Stimulated activated CD4-positive, alpha-beta T cell treated with anti-CD3 and anti-CD28 coated beads, TNF-alpha, amount 100 ng/mL, for 24 hours (primary cell): ENCODE measurements at regions not wholly inside any gene's neighbourhood (a gene's known extent, or its start where the extent isn't known, plus 50 kb on each side); places are given as distances from the start of the nearest gene placed in this dataset.
"Not testable (repeated sequence)": the region's sequence is repeated elsewhere in the genome, so short reads cannot be mapped to it uniquely, and the experiment has no call there.

ENCODE experiments used
- DNase-seq, 3 experiments: peaks; one replicate each; pipeline ENCODE4 v3.0.0-alpha.2; 2020; ENCODE audit warnings: low read depth in 3 of 3

DNA sequence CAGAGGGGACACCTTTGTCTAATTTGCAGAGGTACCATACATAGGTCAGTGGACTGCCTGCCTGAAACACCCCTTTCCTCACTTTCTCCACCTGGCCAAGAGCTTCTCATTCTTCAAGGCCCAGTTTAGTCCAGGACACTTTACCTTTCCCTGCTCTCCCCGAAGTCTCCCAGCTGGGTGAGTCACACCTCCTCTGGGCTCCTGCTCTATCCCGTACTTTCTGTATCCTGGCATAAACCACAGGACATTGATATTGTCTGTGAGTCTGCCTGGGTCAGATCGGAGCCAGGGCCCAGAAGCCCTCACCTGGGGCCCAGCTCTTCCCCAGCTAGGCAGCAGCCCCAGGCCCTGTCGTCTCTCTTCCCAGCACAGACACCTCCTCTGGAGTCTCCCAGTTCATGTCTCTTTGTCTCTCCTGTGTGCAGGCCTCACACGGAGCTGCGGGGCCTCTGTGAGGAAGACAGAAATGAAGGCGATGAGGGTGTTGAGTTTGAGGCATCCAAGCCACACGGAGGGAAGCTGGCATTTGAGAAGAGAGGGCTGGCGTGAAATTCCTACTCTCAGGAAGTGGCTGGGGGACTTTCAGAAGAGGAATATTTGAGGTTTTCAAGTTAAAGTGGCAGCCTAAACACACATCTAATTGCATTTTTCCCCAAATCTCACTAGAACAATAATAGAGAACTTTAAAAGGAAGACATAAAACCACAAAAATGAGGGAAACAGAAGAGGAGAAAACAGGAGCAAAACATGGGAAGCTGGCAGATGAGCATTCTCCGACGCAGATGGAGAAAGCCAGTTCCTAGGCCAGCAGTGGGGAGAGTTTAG lies 79.6 kb upstream of the LAPTM4A start:
- no peak for DNase-seq

DNA sequence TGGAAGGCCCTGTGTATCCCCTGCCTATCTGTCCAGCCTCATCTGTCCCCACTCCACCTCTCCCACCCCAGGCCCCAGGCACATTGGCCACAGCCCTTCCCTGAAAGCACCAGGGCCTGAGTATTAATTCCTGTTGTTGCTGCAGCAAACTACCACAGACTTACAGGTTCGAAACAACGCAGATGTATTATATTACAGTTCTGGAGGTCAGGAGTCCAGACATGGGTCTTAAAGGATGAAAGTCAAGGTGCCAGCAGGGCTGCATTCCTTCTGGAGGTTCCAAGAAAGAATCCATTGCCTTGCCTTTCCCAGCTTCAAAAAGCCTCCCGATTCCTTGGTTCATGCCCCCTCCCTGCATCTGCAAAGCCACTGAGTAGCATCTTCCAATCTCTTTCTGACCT lies 78.7 kb upstream of the LAPTM4A start:
- DNase-seq, result no peak

- no peak for DNase-seq
These were observed 78.1 kb upstream of the LAPTM4A start for GRCh38 chr2:20129331-20130159.

DNA sequence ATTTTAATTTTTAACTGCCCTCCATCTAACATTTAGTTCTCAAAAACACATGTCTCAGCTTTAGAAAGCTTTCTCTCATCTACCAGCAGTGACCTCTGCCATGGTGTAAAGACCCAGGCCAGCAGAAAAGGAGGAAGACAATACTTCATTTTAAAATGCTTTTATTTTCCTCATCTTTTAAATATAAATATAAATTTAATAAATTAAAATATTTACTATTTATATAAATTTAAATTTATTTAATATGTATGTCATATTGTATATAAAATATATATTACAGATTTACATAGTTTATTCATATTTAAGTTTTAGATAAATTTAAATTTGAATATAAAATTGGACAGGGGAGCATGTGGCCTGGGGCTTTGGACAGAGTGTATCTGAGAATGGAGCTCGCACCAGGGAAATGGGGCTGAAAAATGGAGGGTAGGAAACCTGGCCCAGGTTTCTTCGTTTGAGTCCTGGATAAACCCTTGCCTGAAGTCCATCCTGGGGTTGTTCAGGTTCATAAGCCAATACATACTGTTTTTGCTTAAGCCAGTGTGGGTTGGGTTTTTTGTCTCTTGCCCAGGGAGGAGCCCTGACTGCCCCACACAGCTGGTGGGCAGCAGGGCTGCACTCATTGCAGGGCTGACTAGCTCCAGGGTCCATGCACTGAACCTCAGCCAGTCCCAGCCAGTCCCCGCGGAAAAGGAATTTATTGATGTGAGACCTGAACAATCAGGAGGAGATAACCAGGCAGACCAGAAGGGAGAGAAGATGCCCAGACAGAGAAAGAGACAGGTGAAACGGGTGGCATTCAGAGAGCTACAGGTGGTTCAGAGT lies 77.3 kb upstream of the LAPTM4A start:
- DNase-seq, result no peak

DNA sequence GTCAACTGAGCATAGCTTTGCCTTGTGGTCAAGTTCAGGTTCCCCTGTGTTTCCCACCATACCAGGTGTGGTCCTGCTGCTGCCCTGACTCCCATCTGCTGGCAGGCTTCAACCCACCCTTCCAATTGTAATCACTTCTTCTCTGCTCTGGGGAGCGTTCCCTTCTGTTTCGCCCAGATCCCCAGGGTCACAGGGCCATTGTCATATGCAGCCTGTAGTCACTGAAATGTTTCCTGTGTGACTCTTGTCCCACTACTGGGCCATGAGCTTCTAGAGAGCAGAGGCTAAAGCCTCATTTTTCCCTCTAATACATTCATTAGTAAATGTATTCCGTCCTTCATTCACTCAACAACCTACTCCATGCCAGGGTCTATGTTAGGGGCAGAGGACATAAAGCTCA lies 75.0 kb upstream of the LAPTM4A start:
- no peak for DNase-seq

- DNase-seq, result no peak
These were observed 74.6 kb upstream of the LAPTM4A start for GRCh38 chr2:20126040-20126439.

- no peak for DNase-seq
These were observed 74.2 kb upstream of the LAPTM4A start for GRCh38 chr2:20125616-20126015.

DNA sequence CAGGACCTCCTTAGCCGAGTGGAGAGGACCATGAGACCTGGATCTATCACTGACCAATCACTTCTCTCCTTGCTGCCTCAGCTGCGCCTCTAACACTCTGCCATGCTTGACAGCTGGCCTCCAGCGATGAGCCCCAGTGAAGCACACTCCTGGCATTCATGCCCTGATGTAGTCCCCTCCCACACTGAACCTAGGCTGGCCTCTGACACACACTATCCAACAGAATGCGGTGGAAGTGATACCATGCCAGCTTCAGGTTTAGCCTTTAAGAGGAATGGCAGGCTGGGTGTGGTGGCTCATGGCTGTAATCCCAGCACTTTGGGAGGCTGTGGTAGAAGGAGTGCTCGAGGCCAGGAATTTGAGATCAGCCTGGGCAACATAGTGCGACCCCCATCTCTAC lies 73.7 kb upstream of the LAPTM4A start:
- no peak for DNase-seq

DNA sequence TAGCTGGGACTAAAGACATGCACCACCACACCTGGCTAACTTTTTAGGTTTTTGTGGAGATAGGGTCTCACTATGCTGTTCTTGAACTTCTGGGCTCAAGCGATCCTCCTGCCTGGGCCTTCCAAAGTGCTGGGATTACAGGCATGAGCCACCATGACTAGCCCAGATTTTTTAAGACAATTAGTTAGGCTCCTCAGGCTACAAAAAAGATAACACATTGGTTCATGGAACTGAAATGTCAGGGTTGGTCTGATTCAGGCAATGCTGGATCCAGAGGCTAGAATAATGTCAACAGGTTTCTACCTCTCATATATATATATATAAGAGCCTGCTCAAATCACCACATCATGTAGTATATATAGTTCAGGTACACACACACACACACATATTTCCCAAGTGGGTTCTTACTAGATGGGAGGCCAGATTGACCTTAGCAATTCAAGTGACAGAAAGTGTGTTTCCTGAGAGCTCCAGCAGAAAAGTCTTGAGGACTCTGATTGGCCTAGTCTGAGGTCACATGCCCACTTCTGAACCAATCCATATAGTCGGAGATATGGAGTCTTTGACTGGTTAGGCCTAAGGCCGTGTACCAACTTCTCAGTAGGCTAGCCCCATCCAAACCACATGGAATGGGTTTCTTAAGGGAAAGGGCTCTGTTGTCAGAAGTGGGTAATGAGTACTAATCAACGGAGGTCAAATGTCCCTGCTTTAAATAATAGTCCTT lies 72.6 kb upstream of the LAPTM4A start:
- no peak for DNase-seq

DNA sequence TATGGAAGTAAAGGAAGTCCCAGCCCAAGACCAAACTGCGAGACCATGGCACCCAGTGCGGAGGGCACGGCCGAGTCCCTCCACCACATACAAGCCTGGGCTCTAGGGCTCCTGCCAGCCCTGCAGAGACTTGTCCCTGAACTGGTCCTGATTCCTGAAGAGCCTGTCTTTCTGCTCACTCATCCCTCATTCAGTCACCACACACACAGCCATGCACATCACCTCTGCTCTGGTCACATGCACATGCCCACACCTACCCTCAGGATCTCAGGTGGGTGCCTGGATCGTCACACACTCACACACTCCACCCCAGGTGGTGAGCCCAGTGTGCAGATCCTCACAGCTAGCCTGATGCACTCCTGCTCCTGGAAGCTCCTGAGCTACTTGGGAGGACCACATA lies 71.4 kb upstream of the LAPTM4A start:
- no peak for DNase-seq

- DNase-seq, result no peak
These were observed 69.4 kb upstream of the LAPTM4A start for GRCh38 chr2:20120569-20121416.

DNA sequence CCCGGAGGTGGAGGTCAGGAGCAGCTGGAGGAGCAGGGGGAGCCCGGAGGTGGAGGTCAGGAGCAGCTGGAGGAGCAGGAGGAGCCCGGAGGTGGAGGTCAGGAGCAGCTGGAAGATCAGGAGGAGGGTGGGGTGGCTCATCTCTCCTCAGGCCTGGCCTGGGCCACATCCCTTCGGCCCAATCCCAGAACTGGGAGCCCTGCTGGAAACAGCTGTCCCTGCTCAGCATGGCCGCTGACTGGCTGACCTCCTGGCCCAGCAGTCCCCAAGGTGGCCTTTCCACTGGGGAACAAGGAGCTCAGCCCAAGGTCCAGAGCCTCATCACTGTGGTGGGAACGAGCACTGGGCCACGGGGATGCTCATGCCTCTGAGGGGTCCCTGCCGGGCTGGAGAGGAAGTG lies 66.6 kb upstream of the LAPTM4A start:
- DNase-seq, result no peak

DNA sequence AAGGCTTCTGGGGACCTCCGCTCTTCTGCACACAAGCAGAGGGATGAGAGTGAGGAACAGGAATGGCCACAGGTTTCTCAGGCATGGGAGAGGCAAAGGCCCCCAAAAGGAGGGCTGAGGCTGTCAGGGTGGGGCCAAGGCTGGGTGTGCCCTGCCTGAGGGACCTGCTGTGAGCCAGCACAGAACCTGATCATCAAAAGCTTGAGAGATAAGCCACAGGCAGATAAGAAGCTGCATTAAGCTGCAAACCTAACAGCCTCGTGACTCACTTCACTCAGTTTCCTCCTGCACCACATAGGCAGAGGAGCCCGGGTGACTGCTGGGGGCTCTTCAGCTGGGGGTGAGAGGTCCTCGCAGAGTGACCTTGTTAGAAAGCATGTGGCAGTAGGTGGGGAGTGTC lies 64.5 kb upstream of the LAPTM4A start:
- no peak for DNase-seq

GRCh38 chr2:20115374-20115773 lies 63.9 kb upstream of the LAPTM4A start:
- no peak for DNase-seq

GRCh38 chr2:20113986-20114938 lies 62.8 kb upstream of the LAPTM4A start:
- DNase-seq, result no peak

GRCh38 chr2:20113004-20113796 lies 61.8 kb upstream of the LAPTM4A start:
- DNase-seq, result no peak

DNA sequence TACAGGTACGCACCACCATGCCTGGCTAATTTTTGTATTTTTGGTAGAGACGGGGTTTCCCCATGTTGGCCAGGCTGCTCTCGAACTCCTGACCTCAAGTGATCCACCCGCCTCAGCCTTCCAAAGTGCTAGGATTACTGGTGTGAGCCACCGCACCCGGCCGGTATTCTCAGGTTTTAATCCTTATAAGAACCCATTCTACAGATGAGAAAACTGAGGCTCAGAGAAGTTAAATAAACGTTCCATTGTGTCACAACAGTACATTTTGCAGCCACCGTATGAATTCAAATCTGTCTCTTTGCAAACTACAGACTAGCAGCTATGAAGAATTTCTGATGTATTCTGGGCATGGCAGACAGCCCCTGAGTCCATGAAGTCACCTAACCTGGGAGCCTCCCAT lies 60.9 kb upstream of the LAPTM4A start:
- DNase-seq, result not testable (repeated sequence)

- DNase-seq, result no peak
These were observed 60.1 kb upstream of the LAPTM4A start for GRCh38 chr2:20111311-20112131.
